ENCODE measurements at regions not wholly inside any gene's neighbourhood (a gene's known extent, or its start where the extent isn't known, plus 50 kb on each side); places are given as distances from the start of the nearest gene placed in this dataset.

DNA sequence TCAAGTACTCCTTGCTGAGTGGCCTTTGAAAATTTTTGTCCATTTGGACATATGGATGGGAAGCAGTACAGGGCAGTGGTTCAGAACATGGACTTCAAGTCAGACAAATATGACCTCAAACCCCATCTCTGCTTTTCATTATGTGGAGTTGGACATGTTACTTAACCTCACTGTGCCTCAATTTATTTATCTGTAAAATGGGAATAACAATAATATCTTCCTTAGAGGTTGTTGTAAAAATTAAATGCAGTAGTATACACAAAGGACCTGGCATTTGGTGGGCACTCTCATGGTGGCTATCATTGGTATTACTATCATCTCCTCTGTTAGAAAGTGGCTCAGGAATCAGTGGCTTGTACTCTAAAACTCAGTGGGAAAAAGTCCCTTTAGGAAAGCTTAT lies 204.0 kb upstream of the MYLIP start:
- TF ChIP-seq ZFX (IDR thresholded peaks at IDR 0.05) (no peak), CTCF (IDR thresholded peaks at IDR 0.05 in 2 of 3, conservative IDR thresholded peaks at IDR 0.05 in 1 of 3; ENCODE audit: borderline replicate concordance in 1 of 3, insufficient read depth in 1 of 3, low read depth in 2 of 3, low read length in 2 of 3) (no peak), POLR2AphosphoS5 (IDR thresholded peaks at IDR 0.05; ENCODE audit: low read depth, low read length) (no peak)
